ENCODE measurements at regions not wholly inside any gene's neighbourhood (a gene's known extent, or its start where the extent isn't known, plus 50 kb on each side); places are given as distances from the start of the nearest gene placed in this dataset.

GRCh38 chr4:123517971-123518370 is 121.4 kb downstream of the SPRY1 start:
- no TSS peak for BruUV-seq (replicated peaks)
- ChIA-PET POLR2A (no interaction called here), CTCF (ENCODE audit: unreplicated experiment) (no interaction called here)
- Histone ChIP-seq H3K9me3 (ENCODE audit: low read length) (no peaks in the 10 kb centered on the region), H3K9me2 (ENCODE audit: insufficient read depth, low read length) (no peaks in the 10 kb centered on the region), H3K4me2 (ENCODE audit: low read length) (no peak overlapping the region), H3K36me3 (ENCODE audit: insufficient read depth, low read length) (no peaks in the 10 kb centered on the region), H4K20me1 (ENCODE audit: insufficient read depth, low read length) (no peaks in the 10 kb centered on the region), H2AFZ (ENCODE audit: low read length) (no peak overlapping the region), H3K27ac (ENCODE audit: low read depth, low read length, poor library complexity, severe bottlenecking) (no peak overlapping the region), H3K4me1 (ENCODE audit: insufficient read depth, low read length, poor library complexity, severe bottlenecking) (peaks cover 12% of the 10 kb centered on the region), H3K4me3 (ENCODE audit: low read depth, low read length, poor library complexity, severe bottlenecking) (no peak overlapping the region), H3K79me2 (ENCODE audit: insufficient read depth, low read depth, low read length) (no peaks in the 10 kb centered on the region)
- no peak for DNase-seq (ENCODE audit: low spot score)
- intact Hi-C loops (cut with micrococcal nuclease; ENCODE audit: unreplicated experiment), result no loop called here
- TF ChIP-seq, protein P1, sequence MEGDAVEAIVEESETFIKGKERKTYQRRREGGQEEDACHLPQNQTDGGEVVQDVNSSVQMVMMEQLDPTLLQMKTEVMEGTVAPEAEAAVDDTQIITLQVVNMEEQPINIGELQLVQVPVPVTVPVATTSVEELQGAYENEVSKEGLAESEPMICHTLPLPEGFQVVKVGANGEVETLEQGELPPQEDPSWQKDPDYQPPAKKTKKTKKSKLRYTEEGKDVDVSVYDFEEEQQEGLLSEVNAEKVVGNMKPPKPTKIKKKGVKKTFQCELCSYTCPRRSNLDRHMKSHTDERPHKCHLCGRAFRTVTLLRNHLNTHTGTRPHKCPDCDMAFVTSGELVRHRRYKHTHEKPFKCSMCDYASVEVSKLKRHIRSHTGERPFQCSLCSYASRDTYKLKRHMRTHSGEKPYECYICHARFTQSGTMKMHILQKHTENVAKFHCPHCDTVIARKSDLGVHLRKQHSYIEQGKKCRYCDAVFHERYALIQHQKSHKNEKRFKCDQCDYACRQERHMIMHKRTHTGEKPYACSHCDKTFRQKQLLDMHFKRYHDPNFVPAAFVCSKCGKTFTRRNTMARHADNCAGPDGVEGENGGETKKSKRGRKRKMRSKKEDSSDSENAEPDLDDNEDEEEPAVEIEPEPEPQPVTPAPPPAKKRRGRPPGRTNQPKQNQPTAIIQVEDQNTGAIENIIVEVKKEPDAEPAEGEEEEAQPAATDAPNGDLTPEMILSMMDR (conservative IDR thresholded peaks at IDR 0.05; ENCODE audit: low read length), result no peak
- no peak for TF ChIP-seq EZH2phosphoT487 (IDR thresholded peaks at IDR 0.05; ENCODE audit: borderline replicate concordance, low read depth, low read length)

- CTCF ChIA-PET (ENCODE audit: unreplicated experiment), result no interaction called here
- POLR2A ChIA-PET, result no interaction called here
- DNase-seq (ENCODE audit: low spot score), result no peak
- no peak overlapping the region for H3K27ac ChIP-seq (ENCODE audit: low read depth, low read length, poor library complexity, severe bottlenecking)
- H3K36me3 ChIP-seq (ENCODE audit: insufficient read depth, low read length), result no peaks in the 10 kb centered on the region
- H3K79me2 ChIP-seq (ENCODE audit: insufficient read depth, low read depth, low read length), result no peaks in the 10 kb centered on the region
- peaks cover 10% of the 10 kb centered on the region for H3K4me1 ChIP-seq (ENCODE audit: insufficient read depth, low read length, poor library complexity, severe bottlenecking)
- H3K9me2 ChIP-seq (ENCODE audit: insufficient read depth, low read length), result no peaks in the 10 kb centered on the region
- TF ChIP-seq, protein P1 (conservative IDR thresholded peaks at IDR 0.05; ENCODE audit: low read length), result no peak
- H3K4me2 ChIP-seq (ENCODE audit: low read length), result no peak overlapping the region
- no peak overlapping the region for H3K4me3 ChIP-seq (ENCODE audit: low read depth, low read length, poor library complexity, severe bottlenecking)
- intact Hi-C loops (cut with micrococcal nuclease; ENCODE audit: unreplicated experiment), result no loop called here
- no peaks in the 10 kb centered on the region for H3K9me3 ChIP-seq (ENCODE audit: low read length)
- BruUV-seq (replicated peaks), result no TSS peak
- H2AFZ ChIP-seq (ENCODE audit: low read length), result no peak overlapping the region
- H4K20me1 ChIP-seq (ENCODE audit: insufficient read depth, low read length), result no peaks in the 10 kb centered on the region
Measured at GRCh38 chr4:123520325-123520724, 123.7 kb downstream of the SPRY1 start.

DNA sequence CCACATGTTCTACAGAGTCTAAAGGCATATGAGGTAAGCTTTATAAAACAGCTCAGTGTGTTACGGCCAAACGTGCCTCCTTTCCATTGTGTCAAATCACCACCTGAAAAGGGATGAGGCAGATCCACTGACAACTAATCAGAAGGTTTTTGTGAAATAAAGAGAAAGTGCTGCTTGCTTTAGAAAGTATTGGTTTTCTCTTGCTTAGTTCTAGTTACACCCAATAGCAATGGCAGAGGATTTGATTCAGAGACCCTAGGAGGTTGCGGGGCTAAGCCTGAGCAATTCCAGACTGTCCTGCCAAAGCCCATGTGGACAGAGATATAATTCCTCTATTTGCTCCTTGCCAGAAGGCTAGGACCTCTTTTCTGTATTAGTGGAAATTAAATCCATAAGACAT is 125.5 kb downstream of the SPRY1 start:
- TF ChIP-seq, protein P1 (conservative IDR thresholded peaks at IDR 0.05; ENCODE audit: low read length), result no peak
- TF ChIP-seq EZH2phosphoT487 (IDR thresholded peaks at IDR 0.05; ENCODE audit: borderline replicate concordance, low read depth, low read length), result no peak
- DNase-seq (ENCODE audit: low spot score), result no peak
- no peak overlapping the region for H3K4me3 ChIP-seq (ENCODE audit: low read depth, low read length, poor library complexity, severe bottlenecking)
- H4K20me1 ChIP-seq (ENCODE audit: insufficient read depth, low read length), result no peaks in the 10 kb centered on the region
- no peak overlapping the region for H2AFZ ChIP-seq (ENCODE audit: low read length)
- intact Hi-C loops (cut with micrococcal nuclease; ENCODE audit: unreplicated experiment), result no loop called here
- no peak overlapping the region for H3K27ac ChIP-seq (ENCODE audit: low read depth, low read length, poor library complexity, severe bottlenecking)
- no TSS peak for BruUV-seq (replicated peaks)
- no peaks in the 10 kb centered on the region for H3K79me2 ChIP-seq (ENCODE audit: insufficient read depth, low read depth, low read length)
- ChIA-PET CTCF (ENCODE audit: unreplicated experiment) (no interaction called here), POLR2A (interaction anchor here (0.5 to 0.8 kb wide), 4 partner anchors 140 to 684 kb away, joined by 3 to 4 read pairs (median 3); no protein-coding TSS in a partner anchor)
- H3K9me2 ChIP-seq (ENCODE audit: insufficient read depth, low read length), result no peaks in the 10 kb centered on the region
- no peak overlapping the region for H3K4me2 ChIP-seq (ENCODE audit: low read length)
- no peaks in the 10 kb centered on the region for H3K36me3 ChIP-seq (ENCODE audit: insufficient read depth, low read length)
- no peaks in the 10 kb centered on the region for H3K9me3 ChIP-seq (ENCODE audit: low read length)
- peaks cover 6% of the 10 kb centered on the region for H3K4me1 ChIP-seq (ENCODE audit: insufficient read depth, low read length, poor library complexity, severe bottlenecking)

Measured in OCI-LY7 (cell line).